HEK293T (cell line): ENCODE measurements at regions not wholly inside any gene's neighbourhood (a gene's known extent, or its start where the extent isn't known, plus 50 kb on each side); places are given as distances from the start of the nearest gene placed in this dataset.
"Not testable (repeated sequence)": the region's sequence is repeated elsewhere in the genome, so short reads cannot be mapped to it uniquely, and the experiment has no call there.

Source experiments
- CTCF ChIA-PET: fragments of 350-600 bp; formaldehyde crosslinking; extraction: SDS; loops from one replicate; lab custom pipeline; 2021; ENCODE audit warnings: antibody characterized with exemption, inconsistent platforms; lab: Yijun Ruan, JAX
- POLR2A ChIA-PET: fragments of 350-600 bp; formaldehyde crosslinking; extraction: SDS; loops from one replicate; lab custom pipeline; 2020; ENCODE audit warnings: antibody characterized with exemption, inconsistent platforms; lab: Yijun Ruan, JAX
- DNase-seq: peaks from one replicate; pipeline ENCODE4 v3.0.0; 2012; ENCODE audit warnings: mixed read lengths; ENCODE audit errors: extremely low spot score
- ARNT ChIP-seq: fragments of 450-650 bp; IDR thresholded peaks from 2 replicates; pipeline ENCODE4 v1.6.1; 2017; ENCODE audit warnings: mild to moderate bottlenecking
- BHLHE40 ChIP-seq: fragments of 450-650 bp; IDR thresholded peaks from 2 replicates; pipeline ENCODE4 v1.6.1; 2016; ENCODE audit warnings: mild to moderate bottlenecking, moderate library complexity, borderline replicate concordance
- CTBP1 ChIP-seq: fragments of 450-650 bp; IDR thresholded peaks from 2 replicates; pipeline ENCODE4 v1.6.1; 2016; ENCODE audit warnings: borderline replicate concordance
- ELF4 ChIP-seq: fragments of 450-650 bp; IDR thresholded peaks from 2 replicates; pipeline ENCODE4 v1.6.1; 2017; ENCODE audit warnings: antibody characterized with exemption
- FOXA1 ChIP-seq: fragments of 450-650 bp; IDR thresholded peaks from 2 replicates; pipeline ENCODE4 v1.6.1; 2016; ENCODE audit warnings: mild to moderate bottlenecking
- FOXK2 ChIP-seq: fragments of 450-650 bp; IDR thresholded peaks from 2 replicates; pipeline ENCODE4 v1.6.1; 2016; ENCODE audit warnings: mild to moderate bottlenecking
- FOXM1 ChIP-seq: fragments of 450-650 bp; IDR thresholded peaks from 2 replicates; pipeline ENCODE4 v1.6.1; 2017; ENCODE audit warnings: mild to moderate bottlenecking, borderline replicate concordance
- HDGF ChIP-seq: fragments of 450-650 bp; IDR thresholded peaks from 2 replicates; pipeline ENCODE4 v1.6.1; 2017; ENCODE audit warnings: antibody characterized with exemption, borderline replicate concordance
- L3MBTL2 ChIP-seq: fragments of 450-650 bp; conservative IDR thresholded peaks from 2 replicates; pipeline ENCODE4 v1.6.1; 2016; ENCODE audit warnings: mild to moderate bottlenecking
- LEF1 ChIP-seq: fragments of 450-650 bp; IDR thresholded peaks from 2 replicates; pipeline ENCODE4 v1.6.1; 2017; ENCODE audit warnings: mild to moderate bottlenecking, borderline replicate concordance
- NFRKB ChIP-seq: fragments of 450-650 bp; IDR thresholded peaks from 2 replicates; pipeline ENCODE4 v1.6.1; 2016; ENCODE audit warnings: mild to moderate bottlenecking, moderate library complexity
- SP1 ChIP-seq: fragments of 450-650 bp; IDR thresholded peaks from 2 replicates; pipeline ENCODE4 v1.6.1; 2017
- SUZ12 ChIP-seq: fragments of 450-650 bp; IDR thresholded peaks from 2 replicates; pipeline ENCODE4 v1.6.1; 2016; ENCODE audit warnings: mild to moderate bottlenecking
- TARDBP ChIP-seq: fragments of 450-650 bp; IDR thresholded peaks from 2 replicates; pipeline ENCODE4 v1.6.1; 2016
- ZNF384 ChIP-seq: fragments of 450-650 bp; IDR thresholded peaks from 2 replicates; pipeline ENCODE4 v1.6.1; 2016
- TF ChIP-seq, protein P1 (sequence below): fragments of 450-650 bp; IDR thresholded peaks from 2 replicates; pipeline ENCODE4 v1.6.1; 2016

DNA sequence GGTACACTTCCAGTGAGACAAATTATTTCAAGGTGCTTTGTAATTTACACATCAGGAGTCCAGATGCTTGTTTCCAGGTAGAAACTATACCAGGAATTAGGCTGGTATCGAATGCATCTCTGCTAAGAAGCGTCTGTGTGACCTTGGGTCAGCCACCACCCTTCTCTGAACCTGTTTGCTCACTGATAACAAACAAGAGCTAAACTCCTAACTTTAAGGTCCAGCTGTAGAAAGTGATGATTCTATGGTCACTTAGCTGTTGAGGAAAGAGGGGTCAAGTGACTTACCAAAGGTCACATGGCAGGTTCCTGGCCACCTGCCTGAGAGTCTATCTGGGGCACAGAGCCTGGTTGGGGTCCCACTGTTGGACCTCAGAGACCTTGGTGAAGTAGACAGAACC, 95.4 kb downstream of the HIF1AN start:
- CTCF ChIA-PET: no interaction called here
- no peak for TF ChIP-seq CTBP1
- no peak for TF ChIP-seq FOXK2
- TF ChIP-seq ELF4: no peak
- no peak for TF ChIP-seq SP1
- no peak for TF ChIP-seq TARDBP
- no peak for TF ChIP-seq ZNF384
- TF ChIP-seq L3MBTL2: no peak
- no peak for TF ChIP-seq HDGF
- no peak for TF ChIP-seq LEF1
- no peak for TF ChIP-seq FOXM1
- TF ChIP-seq ARNT: no peak
- no peak for TF ChIP-seq NFRKB
- TF ChIP-seq SUZ12: no peak
- no peak for TF ChIP-seq FOXA1
- TF ChIP-seq BHLHE40: no peak
- TF ChIP-seq, protein P1, sequence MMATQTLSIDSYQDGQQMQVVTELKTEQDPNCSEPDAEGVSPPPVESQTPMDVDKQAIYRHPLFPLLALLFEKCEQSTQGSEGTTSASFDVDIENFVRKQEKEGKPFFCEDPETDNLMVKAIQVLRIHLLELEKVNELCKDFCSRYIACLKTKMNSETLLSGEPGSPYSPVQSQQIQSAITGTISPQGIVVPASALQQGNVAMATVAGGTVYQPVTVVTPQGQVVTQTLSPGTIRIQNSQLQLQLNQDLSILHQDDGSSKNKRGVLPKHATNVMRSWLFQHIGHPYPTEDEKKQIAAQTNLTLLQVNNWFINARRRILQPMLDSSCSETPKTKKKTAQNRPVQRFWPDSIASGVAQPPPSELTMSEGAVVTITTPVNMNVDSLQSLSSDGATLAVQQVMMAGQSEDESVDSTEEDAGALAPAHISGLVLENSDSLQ: no peak
- no peak for DNase-seq
- POLR2A ChIA-PET: no interaction called here

DNA sequence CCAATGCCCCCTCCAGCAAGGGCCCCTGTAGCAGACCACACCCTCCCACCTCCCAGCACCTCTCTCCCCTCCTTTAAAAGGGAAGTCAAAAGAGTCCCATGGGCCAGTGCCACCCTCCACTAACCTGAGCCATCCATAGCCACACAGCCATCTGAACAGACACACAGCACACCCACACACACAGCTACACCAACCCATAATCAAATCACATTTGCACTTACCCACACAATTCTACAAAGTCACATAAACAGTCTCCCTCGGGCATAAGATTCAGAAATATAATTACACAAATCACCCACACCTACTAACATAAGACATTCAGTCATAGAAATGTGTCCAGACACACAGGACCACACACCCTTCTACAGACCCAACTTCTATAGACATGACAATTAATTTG, 96.3 kb downstream of the HIF1AN start:
- no peak for TF ChIP-seq FOXA1
- TF ChIP-seq LEF1: no peak
- TF ChIP-seq ARNT: no peak
- no peak for TF ChIP-seq CTBP1
- TF ChIP-seq ELF4: no peak
- no peak for TF ChIP-seq BHLHE40
- no peak for TF ChIP-seq SUZ12
- TF ChIP-seq HDGF: no peak
- no peak for TF ChIP-seq L3MBTL2
- TF ChIP-seq FOXM1: no peak
- TF ChIP-seq ZNF384: no peak
- no peak for TF ChIP-seq FOXK2
- TF ChIP-seq TARDBP: no peak
- no peak for TF ChIP-seq SP1
- TF ChIP-seq, protein P1: no peak
- no peak for TF ChIP-seq NFRKB
- CTCF ChIA-PET: interaction anchor here (0.7 kb wide), 1 partner anchor 82 kb away, joined by 4 read pairs; no protein-coding TSS in a partner anchor
- POLR2A ChIA-PET: no interaction called here
- DNase-seq: no peak

DNA sequence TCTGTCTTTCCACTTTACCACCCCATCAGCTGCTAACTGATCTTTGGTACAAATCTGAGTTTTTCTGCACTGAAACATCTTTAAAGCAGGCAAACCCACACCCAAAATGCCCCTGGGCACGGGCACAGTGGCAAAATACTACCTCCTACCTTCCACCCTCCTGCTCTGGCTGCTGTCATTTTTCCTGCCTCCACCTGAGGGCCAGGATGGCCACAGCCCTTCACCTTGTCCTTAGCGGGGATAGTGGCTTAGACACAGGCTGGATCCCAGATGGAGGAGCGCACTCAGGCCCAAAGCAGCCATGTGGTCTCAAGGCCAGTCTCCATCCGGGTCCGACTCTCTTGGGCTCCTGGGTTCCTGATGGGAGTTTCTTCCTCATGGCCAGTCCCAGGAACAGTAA, 98.3 kb downstream of the HIF1AN start:
- TF ChIP-seq L3MBTL2 (no peak), LEF1 (no peak), HDGF (no peak)
- CTCF ChIA-PET: no interaction called here
- no peak for DNase-seq
- POLR2A ChIA-PET: no interaction called here

DNA sequence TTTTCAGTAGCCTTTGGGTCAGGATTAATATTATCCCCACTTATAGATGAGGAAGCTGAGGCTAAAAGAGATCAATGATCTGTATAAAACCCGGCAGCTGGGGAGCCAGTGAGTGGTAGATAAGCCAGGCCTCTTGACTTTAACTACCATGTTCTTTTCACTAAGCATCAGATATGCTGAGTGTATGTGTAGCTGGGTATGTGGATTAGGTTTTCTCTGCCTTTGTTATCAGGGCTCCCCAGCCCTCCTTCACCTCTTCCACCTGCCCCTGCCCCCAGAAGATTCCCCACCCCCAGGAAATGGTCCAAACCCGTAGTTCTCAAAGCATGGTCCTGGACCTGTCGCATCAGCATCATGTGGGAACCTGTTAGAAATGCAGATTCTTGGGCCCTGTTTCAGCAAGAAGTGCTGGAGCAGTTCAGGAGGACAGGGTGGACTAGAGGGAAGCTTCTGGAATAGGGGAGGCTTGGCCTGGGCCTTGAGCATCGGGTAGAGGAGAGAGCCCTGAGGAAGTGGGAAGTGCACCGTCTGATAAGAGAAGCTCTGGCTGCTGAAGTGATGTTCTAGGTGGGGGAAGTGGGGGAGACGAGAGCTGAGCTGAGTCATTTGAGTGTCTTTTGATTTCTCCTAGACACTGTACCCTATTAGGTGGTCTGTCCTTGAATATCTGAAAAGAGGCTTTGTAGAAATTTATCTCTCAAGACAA, 101.3 kb downstream of the HIF1AN start:
- DNase-seq: no peak
- POLR2A ChIA-PET: no interaction called here
- CTCF ChIA-PET: interaction anchor here (0.7 to 2.6 kb wide), 4 partner anchors 9 to 107 kb away, joined by 3 to 8 read pairs (median 4); no protein-coding TSS in a partner anchor
- no peak for TF ChIP-seq HDGF
- TF ChIP-seq, protein P1: no peak
- no peak for TF ChIP-seq ZNF384
- no peak for TF ChIP-seq FOXK2
- TF ChIP-seq LEF1: no peak
- TF ChIP-seq BHLHE40: no peak
- no peak for TF ChIP-seq SUZ12
- TF ChIP-seq CTBP1: no peak
- TF ChIP-seq L3MBTL2: no peak
- TF ChIP-seq FOXM1: no peak
- no peak for TF ChIP-seq ARNT
- no peak for TF ChIP-seq TARDBP
- TF ChIP-seq ELF4: no peak
- TF ChIP-seq NFRKB: no peak
- TF ChIP-seq SP1: no peak
- TF ChIP-seq FOXA1: no peak

DNA sequence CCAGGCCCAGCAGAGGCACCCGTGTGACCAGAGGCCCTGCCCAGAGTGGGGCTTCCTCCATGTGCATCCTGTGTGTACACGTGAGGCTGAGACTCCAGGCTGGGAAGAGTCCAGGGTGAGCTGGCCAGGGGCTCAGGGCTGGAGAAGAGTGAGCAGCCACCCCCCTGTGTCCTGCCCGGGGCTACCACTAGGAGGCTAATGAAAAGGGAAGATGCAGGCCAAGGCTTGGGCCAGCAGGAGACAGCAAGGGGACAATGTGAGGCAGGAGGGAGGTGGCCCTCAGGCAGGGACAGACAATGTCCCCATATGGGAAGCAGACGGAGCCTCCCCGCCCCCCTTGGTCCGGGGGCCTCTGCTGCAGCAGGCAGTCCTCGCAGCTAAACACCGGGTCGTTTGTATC, 102.0 kb downstream of the HIF1AN start:
- POLR2A ChIA-PET: no interaction called here
- CTCF ChIA-PET: interaction anchor here (0.6 to 2.6 kb wide), 5 partner anchors 10 to 234 kb away, joined by 3 to 8 read pairs (median 5); no protein-coding TSS in a partner anchor
- peak; percentile 83 for DNase-seq
- TF ChIP-seq FOXK2: no peak
- TF ChIP-seq, protein P1: no peak
- no peak for TF ChIP-seq NFRKB
- no peak for TF ChIP-seq SP1
- no peak for TF ChIP-seq FOXA1
- TF ChIP-seq ZNF384: no peak
- no peak for TF ChIP-seq SUZ12
- TF ChIP-seq ELF4: no peak
- no peak for TF ChIP-seq HDGF
- TF ChIP-seq TARDBP: no peak
- no peak for TF ChIP-seq CTBP1
- no peak for TF ChIP-seq L3MBTL2
- TF ChIP-seq LEF1: no peak
- TF ChIP-seq BHLHE40: no peak
- no peak for TF ChIP-seq FOXM1
- TF ChIP-seq ARNT: no peak

DNA sequence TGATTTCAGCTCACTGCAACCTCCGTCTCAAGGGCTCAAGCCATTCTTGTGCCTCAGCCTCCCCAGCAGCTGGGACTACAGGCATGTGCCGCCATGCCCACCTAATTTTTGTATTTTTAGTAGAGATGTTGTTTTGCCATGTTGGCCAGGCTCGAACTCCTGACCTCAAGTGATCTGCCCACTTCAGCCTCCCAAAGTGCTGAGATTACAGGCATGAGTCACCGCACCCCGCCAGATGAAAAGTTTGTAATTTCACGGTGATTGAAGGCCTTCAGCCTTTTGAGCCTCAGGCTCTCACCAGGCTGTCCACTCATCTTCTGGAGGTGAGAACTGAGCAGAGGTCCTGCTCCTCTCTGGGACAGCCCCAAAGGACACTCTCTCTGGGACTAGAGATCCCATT, 103.2 kb downstream of the HIF1AN start:
- CTCF ChIA-PET, DNase-seq, POLR2A ChIA-PET: not testable (repeated sequence)
